B cell (primary cell): ENCODE measurements at regions not wholly inside any gene's neighbourhood (a gene's known extent, or its start where the extent isn't known, plus 50 kb on each side); places are given as distances from the start of the nearest gene placed in this dataset.

Source experiments
- EZH2 ChIP-seq: IDR thresholded peaks from 2 replicates; pipeline ENCODE4 v1.6.1; 2012; ENCODE audit warnings: borderline replicate concordance, low read depth, mild to moderate bottlenecking, moderate library complexity, low read length; ENCODE audit not compliant: insufficient read depth, poor library complexity, severe bottlenecking
- TF ChIP-seq, protein P1 (sequence below): fragments of 200-600 bp; IDR thresholded peaks from one replicate; pipeline ENCODE4 v1.8.0; 2022; ENCODE audit warnings: antibody characterized with exemption, mild to moderate bottlenecking

DNA sequence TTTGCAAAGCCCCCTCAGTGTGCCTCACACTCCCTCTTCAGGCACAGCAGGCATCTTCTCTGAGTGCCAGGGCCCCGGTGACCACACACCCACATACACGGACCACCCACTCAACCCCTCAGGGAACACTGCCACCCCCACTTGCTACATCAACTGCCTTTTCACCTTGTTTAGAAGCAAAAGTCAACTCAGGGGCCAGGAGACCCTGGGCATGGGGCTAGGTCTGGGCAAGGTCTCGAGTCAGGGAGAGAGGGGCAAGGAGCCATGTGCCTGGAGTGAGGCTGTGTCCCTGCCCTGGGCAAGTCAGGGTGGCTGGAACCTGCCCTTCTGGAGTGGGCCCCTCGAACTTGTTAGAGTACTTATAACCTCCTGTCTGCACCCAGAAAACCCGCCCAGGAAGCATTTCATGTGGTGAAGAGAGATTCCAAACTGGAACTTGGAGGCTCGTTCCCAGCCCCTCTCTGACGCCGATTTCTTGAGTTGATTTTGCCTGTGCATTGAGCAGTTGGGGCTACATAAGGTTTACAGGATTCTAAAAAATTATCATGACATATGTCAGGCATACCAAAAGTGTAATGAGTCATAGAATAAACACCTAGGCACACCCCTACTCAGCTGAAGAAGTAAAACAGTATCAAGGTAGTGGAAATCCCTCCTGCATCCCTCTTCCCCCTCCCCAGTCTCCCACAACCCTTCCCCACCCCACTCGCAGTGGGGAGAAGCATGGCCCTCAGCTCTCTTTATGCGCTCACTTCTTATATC is 74.3 kb downstream of the MYEOV start:
- TF ChIP-seq, protein P1, sequence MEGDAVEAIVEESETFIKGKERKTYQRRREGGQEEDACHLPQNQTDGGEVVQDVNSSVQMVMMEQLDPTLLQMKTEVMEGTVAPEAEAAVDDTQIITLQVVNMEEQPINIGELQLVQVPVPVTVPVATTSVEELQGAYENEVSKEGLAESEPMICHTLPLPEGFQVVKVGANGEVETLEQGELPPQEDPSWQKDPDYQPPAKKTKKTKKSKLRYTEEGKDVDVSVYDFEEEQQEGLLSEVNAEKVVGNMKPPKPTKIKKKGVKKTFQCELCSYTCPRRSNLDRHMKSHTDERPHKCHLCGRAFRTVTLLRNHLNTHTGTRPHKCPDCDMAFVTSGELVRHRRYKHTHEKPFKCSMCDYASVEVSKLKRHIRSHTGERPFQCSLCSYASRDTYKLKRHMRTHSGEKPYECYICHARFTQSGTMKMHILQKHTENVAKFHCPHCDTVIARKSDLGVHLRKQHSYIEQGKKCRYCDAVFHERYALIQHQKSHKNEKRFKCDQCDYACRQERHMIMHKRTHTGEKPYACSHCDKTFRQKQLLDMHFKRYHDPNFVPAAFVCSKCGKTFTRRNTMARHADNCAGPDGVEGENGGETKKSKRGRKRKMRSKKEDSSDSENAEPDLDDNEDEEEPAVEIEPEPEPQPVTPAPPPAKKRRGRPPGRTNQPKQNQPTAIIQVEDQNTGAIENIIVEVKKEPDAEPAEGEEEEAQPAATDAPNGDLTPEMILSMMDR, result no peak
- TF ChIP-seq EZH2, result no peak
